ENCODE measurements at regions not wholly inside any gene's neighbourhood (a gene's known extent, or its start where the extent isn't known, plus 50 kb on each side); places are given as distances from the start of the nearest gene placed in this dataset.

- no peak for ATAC-seq
- TF ChIP-seq ZNF565 (CRISPR knock-in tag; conservative IDR thresholded peaks at IDR 0.05; ENCODE audit: low read depth) (no peak), TCF4 (CRISPR knock-in tag; IDR thresholded peaks at IDR 0.05; ENCODE audit: borderline replicate concordance) (no peak), ZNF70 (CRISPR knock-in tag; IDR thresholded peaks at IDR 0.05) (no peak), ISL1 (CRISPR knock-in tag; IDR thresholded peaks at IDR 0.05) (no peak), ZFP30 (CRISPR knock-in tag; IDR thresholded peaks at IDR 0.05) (no peak), RARB (CRISPR knock-in tag; IDR thresholded peaks at IDR 0.05) (no peak), BACH2 (CRISPR knock-in tag; IDR thresholded peaks at IDR 0.05; ENCODE audit: borderline replicate concordance) (no peak), ZFP3 (CRISPR knock-in tag; IDR thresholded peaks at IDR 0.05) (no peak), ARNTL (CRISPR knock-in tag; IDR thresholded peaks at IDR 0.05; ENCODE audit: borderline replicate concordance, low read depth) (no peak), POU6F1 (CRISPR knock-in tag; IDR thresholded peaks at IDR 0.05; ENCODE audit: borderline replicate concordance, low read depth) (no peak), PPARA (CRISPR knock-in tag; IDR thresholded peaks at IDR 0.05; ENCODE audit: borderline replicate concordance) (no peak)
Measured at GRCh38 chr2:150625741-150626140, 138.3 kb upstream of the RND3 start.

GRCh38 chr2:150625303-150625702 is 137.8 kb upstream of the RND3 start:
- no peak for ATAC-seq
- TF ChIP-seq ARNTL (CRISPR knock-in tag; IDR thresholded peaks at IDR 0.05; ENCODE audit: borderline replicate concordance, low read depth): no peak
- TF ChIP-seq BACH2 (CRISPR knock-in tag; IDR thresholded peaks at IDR 0.05; ENCODE audit: borderline replicate concordance): no peak
- TF ChIP-seq ZNF8 (CRISPR knock-in tag; IDR thresholded peaks at IDR 0.05): no peak
- TF ChIP-seq TSHZ2 (CRISPR knock-in tag; IDR thresholded peaks at IDR 0.05): no peak
- TF ChIP-seq ISL1 (CRISPR knock-in tag; IDR thresholded peaks at IDR 0.05): no peak
- no peak for TF ChIP-seq PPARA (CRISPR knock-in tag; IDR thresholded peaks at IDR 0.05; ENCODE audit: borderline replicate concordance)
- TF ChIP-seq SNAI2 (CRISPR knock-in tag; IDR thresholded peaks at IDR 0.05): no peak
- no peak for TF ChIP-seq PATZ1 (CRISPR knock-in tag; IDR thresholded peaks at IDR 0.05; ENCODE audit: borderline replicate concordance)
- no peak for TF ChIP-seq ZFP3 (CRISPR knock-in tag; IDR thresholded peaks at IDR 0.05)
- TF ChIP-seq GLIS3 (CRISPR knock-in tag; IDR thresholded peaks at IDR 0.05): no peak
- TF ChIP-seq ZNF565 (CRISPR knock-in tag; conservative IDR thresholded peaks at IDR 0.05; ENCODE audit: low read depth): no peak
- TF ChIP-seq ZC3H10 (CRISPR knock-in tag; IDR thresholded peaks at IDR 0.05): no peak
- TF ChIP-seq RARB (CRISPR knock-in tag; IDR thresholded peaks at IDR 0.05): no peak
- no peak for TF ChIP-seq OSR1 (CRISPR knock-in tag; IDR thresholded peaks at IDR 0.05)
- no peak for TF ChIP-seq ESRRG (CRISPR knock-in tag; IDR thresholded peaks at IDR 0.05)
- TF ChIP-seq ZFP30 (CRISPR knock-in tag; IDR thresholded peaks at IDR 0.05): no peak
- TF ChIP-seq CSDC2 (CRISPR knock-in tag; IDR thresholded peaks at IDR 0.05): no peak

GRCh38 chr2:150624001-150624401 is 136.5 kb upstream of the RND3 start:
- TF ChIP-seq ZNF70 (CRISPR knock-in tag; IDR thresholded peaks at IDR 0.05) (no peak), GLIS3 (CRISPR knock-in tag; IDR thresholded peaks at IDR 0.05) (no peak), TOX (CRISPR knock-in tag; IDR thresholded peaks at IDR 0.05; ENCODE audit: borderline replicate concordance) (no peak), BACH2 (CRISPR knock-in tag; IDR thresholded peaks at IDR 0.05; ENCODE audit: borderline replicate concordance) (no peak), SNAI2 (CRISPR knock-in tag; IDR thresholded peaks at IDR 0.05) (no peak), PPARA (CRISPR knock-in tag; IDR thresholded peaks at IDR 0.05; ENCODE audit: borderline replicate concordance) (no peak), ZNF565 (CRISPR knock-in tag; conservative IDR thresholded peaks at IDR 0.05; ENCODE audit: low read depth) (no peak), TCF4 (CRISPR knock-in tag; IDR thresholded peaks at IDR 0.05; ENCODE audit: borderline replicate concordance) (peak; percentile 21; the same call in 1 of the 2 replicates), ZNF8 (CRISPR knock-in tag; IDR thresholded peaks at IDR 0.05) (no peak), ZC3H10 (CRISPR knock-in tag; IDR thresholded peaks at IDR 0.05) (no peak), CSDC2 (CRISPR knock-in tag; IDR thresholded peaks at IDR 0.05) (no peak), POU6F1 (CRISPR knock-in tag; IDR thresholded peaks at IDR 0.05; ENCODE audit: borderline replicate concordance, low read depth) (no peak), ISL1 (CRISPR knock-in tag; IDR thresholded peaks at IDR 0.05) (peak; percentile 35; the same call in 1 of the 2 replicates)
- peak; percentile 26 for ATAC-seq
